ENCODE measurements at regions not wholly inside any gene's neighbourhood (a gene's known extent, or its start where the extent isn't known, plus 50 kb on each side); places are given as distances from the start of the nearest gene placed in this dataset.

GRCh38 chr14:35456261-35456660 lies 51.7 kb upstream of the NFKBIA start:
- H3K4me1 ChIP-seq (ENCODE audit: low read length): no peaks in the 10 kb centered on the region
- no peak overlapping the region for H3K9ac ChIP-seq (ENCODE audit: low read length)
- H3K36me3 ChIP-seq (replicated peaks; ENCODE audit: insufficient read depth, low read length): no peaks in the 10 kb centered on the region
- H3K27ac ChIP-seq (ENCODE audit: low read length): no peak overlapping the region
- H3F3A ChIP-seq (ENCODE audit: insufficient read depth, low read length): no peaks in the 10 kb centered on the region
- no peaks in the 10 kb centered on the region for H3K9me3 ChIP-seq (replicated peaks; ENCODE audit: insufficient read depth, low read length)
- H4K20me1 ChIP-seq (ENCODE audit: insufficient read depth, low read length): no peaks in the 10 kb centered on the region
- no peaks in the 10 kb centered on the region for H3K79me2 ChIP-seq (ENCODE audit: low read length)
- TF ChIP-seq CTCF (IDR thresholded peaks at IDR 0.05; ENCODE audit: low read length): no peak
- no peak for TF ChIP-seq EZH2phosphoT487 (IDR thresholded peaks at IDR 0.05; ENCODE audit: low read length)
- no peak for TF ChIP-seq EZH2 (optimal IDR thresholded peaks at IDR 0.05; ENCODE audit: low read depth, low read length)
- no peak overlapping the region for H3K4me3 ChIP-seq (ENCODE audit: low read length)
- H2AFZ ChIP-seq (ENCODE audit: low read length): no peak overlapping the region
- no peak for DNase-seq
- H3K4me2 ChIP-seq (ENCODE audit: low read depth, low read length): no peak overlapping the region
- no peaks in the 10 kb centered on the region for H3K27me3 ChIP-seq (replicated peaks; ENCODE audit: insufficient read depth, low read length)
- H3K9me2 ChIP-seq (replicated peaks; ENCODE audit: insufficient read depth, low read length): no peaks in the 10 kb centered on the region

DNA sequence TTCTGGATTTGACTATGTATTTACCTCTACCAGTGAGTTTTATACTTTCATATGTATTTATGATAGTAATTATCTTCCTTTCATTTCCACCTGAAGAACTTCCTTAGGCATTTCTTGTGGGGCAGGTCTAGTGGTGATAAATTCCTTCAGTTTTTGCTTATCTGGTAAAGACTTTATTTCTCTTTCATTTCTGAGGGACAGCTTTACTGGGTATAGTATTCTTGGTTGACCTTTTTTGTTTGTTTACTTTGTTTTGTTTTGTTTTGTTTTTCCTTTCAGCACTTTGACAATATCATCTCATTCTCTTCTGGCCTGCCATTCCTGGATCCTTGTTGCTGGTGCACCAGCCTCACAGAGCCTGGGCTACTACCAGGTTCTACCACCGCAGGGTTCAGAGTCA lies 53.9 kb upstream of the NFKBIA start:
- no peak overlapping the region for H3K9ac ChIP-seq (ENCODE audit: low read length)
- TF ChIP-seq CTCF (IDR thresholded peaks at IDR 0.05; ENCODE audit: low read length) (no peak), EZH2phosphoT487 (IDR thresholded peaks at IDR 0.05; ENCODE audit: low read length) (no peak), EZH2 (optimal IDR thresholded peaks at IDR 0.05; ENCODE audit: low read depth, low read length) (no peak)
- no peaks in the 10 kb centered on the region for H3K4me1 ChIP-seq (ENCODE audit: low read length)
- no peaks in the 10 kb centered on the region for H4K20me1 ChIP-seq (ENCODE audit: insufficient read depth, low read length)
- H3K9me3 ChIP-seq (replicated peaks; ENCODE audit: insufficient read depth, low read length): no peaks in the 10 kb centered on the region
- H3K79me2 ChIP-seq (ENCODE audit: low read length): no peaks in the 10 kb centered on the region
- no peaks in the 10 kb centered on the region for H3K9me2 ChIP-seq (replicated peaks; ENCODE audit: insufficient read depth, low read length)
- DNase-seq: no peak
- H3K27ac ChIP-seq (ENCODE audit: low read length): no peak overlapping the region
- no peak overlapping the region for H2AFZ ChIP-seq (ENCODE audit: low read length)
- no peak overlapping the region for H3K4me2 ChIP-seq (ENCODE audit: low read depth, low read length)
- no peaks in the 10 kb centered on the region for H3K27me3 ChIP-seq (replicated peaks; ENCODE audit: insufficient read depth, low read length)
- no peaks in the 10 kb centered on the region for H3F3A ChIP-seq (ENCODE audit: insufficient read depth, low read length)
- H3K4me3 ChIP-seq (ENCODE audit: low read length): no peak overlapping the region
- H3K36me3 ChIP-seq (replicated peaks; ENCODE audit: insufficient read depth, low read length): no peaks in the 10 kb centered on the region

- TF ChIP-seq EZH2phosphoT487 (IDR thresholded peaks at IDR 0.05; ENCODE audit: low read length) (no peak), EZH2 (optimal IDR thresholded peaks at IDR 0.05; ENCODE audit: low read depth, low read length) (no peak)
- no peaks in the 10 kb centered on the region for H3K36me3 ChIP-seq (replicated peaks; ENCODE audit: insufficient read depth, low read length)
- no peaks in the 10 kb centered on the region for H3K27me3 ChIP-seq (replicated peaks; ENCODE audit: insufficient read depth, low read length)
- H3K9me2 ChIP-seq (replicated peaks; ENCODE audit: insufficient read depth, low read length): no peaks in the 10 kb centered on the region
- H3K4me2 ChIP-seq (ENCODE audit: low read depth, low read length): no peak overlapping the region
- H2AFZ ChIP-seq (ENCODE audit: low read length): no peak overlapping the region
- no peak overlapping the region for H3K9ac ChIP-seq (ENCODE audit: low read length)
- DNase-seq: no peak
- H3K9me3 ChIP-seq (replicated peaks; ENCODE audit: insufficient read depth, low read length): no peaks in the 10 kb centered on the region
- H3K4me3 ChIP-seq (ENCODE audit: low read length): no peak overlapping the region
- no peaks in the 10 kb centered on the region for H3F3A ChIP-seq (ENCODE audit: insufficient read depth, low read length)
- H4K20me1 ChIP-seq (ENCODE audit: insufficient read depth, low read length): no peaks in the 10 kb centered on the region
- no peaks in the 10 kb centered on the region for H3K4me1 ChIP-seq (ENCODE audit: low read length)
- no peak overlapping the region for H3K27ac ChIP-seq (ENCODE audit: low read length)
- H3K79me2 ChIP-seq (ENCODE audit: low read length): no peaks in the 10 kb centered on the region
Measured at GRCh38 chr14:35459776-35460175, 55.2 kb upstream of the NFKBIA start.

- no peaks in the 10 kb centered on the region for H3F3A ChIP-seq (ENCODE audit: insufficient read depth, low read length)
- no peak overlapping the region for H3K4me2 ChIP-seq (ENCODE audit: low read depth, low read length)
- H4K20me1 ChIP-seq (ENCODE audit: insufficient read depth, low read length): no peaks in the 10 kb centered on the region
- H3K27ac ChIP-seq (ENCODE audit: low read length): no peak overlapping the region
- H3K9me2 ChIP-seq (replicated peaks; ENCODE audit: insufficient read depth, low read length): no peaks in the 10 kb centered on the region
- no peaks in the 10 kb centered on the region for H3K36me3 ChIP-seq (replicated peaks; ENCODE audit: insufficient read depth, low read length)
- H2AFZ ChIP-seq (ENCODE audit: low read length): no peak overlapping the region
- H3K27me3 ChIP-seq (replicated peaks; ENCODE audit: insufficient read depth, low read length): no peaks in the 10 kb centered on the region
- no peak for DNase-seq
- H3K9me3 ChIP-seq (replicated peaks; ENCODE audit: insufficient read depth, low read length): no peaks in the 10 kb centered on the region
- H3K4me3 ChIP-seq (ENCODE audit: low read length): no peak overlapping the region
- H3K4me1 ChIP-seq (ENCODE audit: low read length): no peaks in the 10 kb centered on the region
- TF ChIP-seq EZH2 (optimal IDR thresholded peaks at IDR 0.05; ENCODE audit: low read depth, low read length) (no peak), CTCF (IDR thresholded peaks at IDR 0.05; ENCODE audit: low read length) (no peak), EZH2phosphoT487 (IDR thresholded peaks at IDR 0.05; ENCODE audit: low read length) (no peak)
- H3K9ac ChIP-seq (ENCODE audit: low read length): no peak overlapping the region
- H3K79me2 ChIP-seq (ENCODE audit: low read length): no peaks in the 10 kb centered on the region
Measured at GRCh38 chr14:35470755-35471154, 63.2 kb upstream of the INSM2 start.

Data from MM.1S (cell line).